ENCODE measurements at regions not wholly inside any gene's neighbourhood (a gene's known extent, or its start where the extent isn't known, plus 50 kb on each side); places are given as distances from the start of the nearest gene placed in this dataset.
"Not testable (repeated sequence)": the region's sequence is repeated elsewhere in the genome, so short reads cannot be mapped to it uniquely, and the experiment has no call there.

DNA sequence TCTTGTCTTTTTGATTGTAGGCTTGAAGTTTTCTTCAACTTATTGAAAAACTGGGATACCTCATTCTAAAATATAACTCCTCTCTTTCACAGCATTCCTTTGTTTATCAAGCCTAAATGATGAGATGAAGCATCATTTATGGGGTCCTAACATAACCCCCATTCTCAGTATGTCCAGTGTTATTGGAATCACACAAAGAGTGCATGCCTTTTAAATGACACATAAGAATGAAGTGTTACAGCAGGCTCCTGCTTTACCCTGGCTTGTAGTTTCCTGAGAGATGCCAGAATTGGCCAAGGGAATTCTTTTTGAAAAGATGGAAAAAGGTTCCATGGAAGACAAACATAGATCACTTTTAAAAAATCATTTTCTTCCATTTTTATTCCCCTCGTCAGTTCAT, 502.4 kb downstream of the BCKDHB start:
- Histone ChIP-seq H3K9ac (ENCODE audit: low read length) (no peak overlapping the region), H3K4me3 (ENCODE audit: low read length) (no peak overlapping the region), H3K27ac (ENCODE audit: low read length) (no peak overlapping the region)

DNA sequence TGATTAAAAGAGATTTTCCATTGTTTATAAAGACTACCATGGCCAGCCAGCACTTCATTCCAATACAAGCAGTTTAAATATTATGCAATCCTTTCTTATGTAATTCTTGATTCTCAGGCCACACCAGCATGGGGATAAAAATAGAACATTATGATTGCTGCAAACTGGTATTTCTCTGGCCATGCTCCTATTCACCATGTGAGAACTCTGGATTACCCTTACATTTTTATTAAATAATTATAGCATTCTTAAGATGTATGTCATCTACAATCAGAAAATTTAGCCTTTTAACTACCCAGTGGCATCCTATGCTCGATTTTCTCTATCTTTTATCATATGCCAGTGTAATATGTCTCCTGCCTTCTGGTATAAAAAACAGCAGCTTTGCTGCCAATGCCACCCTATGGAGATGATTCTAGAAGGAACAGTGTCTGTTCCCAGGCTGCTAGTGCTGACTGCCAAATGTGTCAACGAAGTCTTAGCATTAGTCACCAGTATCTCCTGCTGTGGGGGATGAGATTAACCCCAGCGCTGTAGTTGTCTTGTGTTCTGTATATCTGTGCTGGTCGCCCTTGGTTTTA, 501.4 kb downstream of the BCKDHB start:
- H3K9ac ChIP-seq (ENCODE audit: low read length): no peak overlapping the region
- H3K27me3 ChIP-seq (ENCODE audit: control insufficient read depth, insufficient read depth, low read length): no peaks in the 10 kb centered on the region
- H3K27ac ChIP-seq (ENCODE audit: low read length): no peak overlapping the region
- no peak overlapping the region for H3K4me3 ChIP-seq (ENCODE audit: low read length)
- H3K4me1 ChIP-seq (ENCODE audit: control insufficient read depth, low read depth, low read length): no peaks in the 10 kb centered on the region
- H3K36me3 ChIP-seq (ENCODE audit: control insufficient read depth, low read depth, low read length): no peaks in the 10 kb centered on the region
- no peaks in the 10 kb centered on the region for H3K9me3 ChIP-seq (ENCODE audit: control insufficient read depth, low read depth, low read length)

More for the DNA sequence above, 502.4 kb downstream of the BCKDHB start:
- H3K9me3 ChIP-seq (ENCODE audit: control insufficient read depth, low read depth, low read length): no peaks in the 10 kb centered on the region
- no peaks in the 10 kb centered on the region for H3K27me3 ChIP-seq (ENCODE audit: control insufficient read depth, insufficient read depth, low read length)
- no peaks in the 10 kb centered on the region for H3K36me3 ChIP-seq (ENCODE audit: control insufficient read depth, low read depth, low read length)
- H3K4me1 ChIP-seq (ENCODE audit: control insufficient read depth, low read depth, low read length): no peaks in the 10 kb centered on the region

DNA sequence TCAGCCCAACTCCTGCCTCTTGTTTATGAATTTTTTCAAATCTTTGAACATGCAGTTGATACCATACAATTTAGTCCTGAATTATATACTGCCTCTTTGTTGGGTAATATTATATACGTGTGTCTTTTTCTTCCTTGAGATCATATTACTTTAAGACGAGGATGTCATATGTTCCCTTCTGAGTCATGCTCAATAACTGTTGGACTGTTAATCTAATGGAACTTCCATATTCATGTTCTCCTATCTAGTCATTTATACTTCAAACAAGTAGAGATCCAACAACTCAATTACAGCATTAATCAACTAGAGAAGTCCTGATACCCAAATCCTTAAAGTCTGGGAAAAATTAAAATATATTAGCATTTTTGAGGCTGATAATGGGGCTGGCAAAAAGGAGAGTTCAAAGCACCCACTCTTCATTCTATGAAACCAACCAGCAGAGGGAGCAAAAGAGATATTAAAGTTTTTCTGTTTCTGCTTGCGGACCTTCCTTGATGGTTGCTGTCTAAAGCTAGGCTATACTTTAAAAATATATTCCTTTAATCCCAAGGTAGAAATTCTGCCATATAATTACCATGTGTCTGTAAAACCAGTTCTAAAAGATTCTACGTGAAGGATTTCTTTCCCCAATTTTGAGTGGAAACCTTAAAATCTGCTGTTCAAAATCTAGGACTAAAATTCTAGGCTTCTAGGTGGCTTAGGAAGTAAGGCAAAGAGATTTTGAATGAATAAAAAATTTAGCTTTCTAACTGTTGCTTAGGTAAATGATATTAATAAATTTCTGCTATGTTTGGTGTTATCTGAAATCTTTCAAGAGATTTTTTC, 498.9 kb downstream of the BCKDHB start:
- Histone ChIP-seq H3K36me3 (ENCODE audit: control insufficient read depth, low read depth, low read length) (no peaks in the 10 kb centered on the region), H3K4me1 (ENCODE audit: control insufficient read depth, low read depth, low read length) (no peaks in the 10 kb centered on the region), H3K9ac (ENCODE audit: low read length) (no peak overlapping the region), H3K4me3 (ENCODE audit: low read length) (no peak overlapping the region), H3K9me3 (ENCODE audit: control insufficient read depth, low read depth, low read length) (no peaks in the 10 kb centered on the region), H3K27ac (ENCODE audit: low read length) (no peak overlapping the region), H3K27me3 (ENCODE audit: control insufficient read depth, insufficient read depth, low read length) (no peaks in the 10 kb centered on the region)

DNA sequence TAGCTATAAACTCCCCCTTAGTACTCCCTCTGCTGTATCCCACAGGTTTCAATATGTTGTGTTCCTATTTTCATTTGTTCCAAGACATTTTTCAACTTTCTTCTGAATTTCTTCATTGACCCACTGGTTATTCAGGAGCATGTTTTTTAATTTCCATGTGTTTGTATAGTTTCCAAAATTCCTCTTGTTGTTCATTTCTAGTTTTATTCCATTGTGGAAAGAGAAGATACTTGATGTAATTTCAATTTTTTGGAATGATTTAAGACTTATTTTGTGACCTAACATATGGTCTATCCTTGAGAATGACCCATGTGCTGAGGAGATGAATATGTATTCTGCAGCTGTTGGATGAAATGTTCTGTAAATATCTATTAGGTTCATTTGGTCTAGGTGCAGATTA, 497.2 kb downstream of the BCKDHB start:
- Histone ChIP-seq H3K36me3 (ENCODE audit: control insufficient read depth, low read depth, low read length) (no peaks in the 10 kb centered on the region), H3K27ac (ENCODE audit: low read length) (no peak overlapping the region), H3K27me3 (ENCODE audit: control insufficient read depth, insufficient read depth, low read length) (no peaks in the 10 kb centered on the region), H3K4me1 (ENCODE audit: control insufficient read depth, low read depth, low read length) (no peaks in the 10 kb centered on the region), H3K9ac (ENCODE audit: low read length) (no peak overlapping the region), H3K9me3 (ENCODE audit: control insufficient read depth, low read depth, low read length) (no peaks in the 10 kb centered on the region), H3K4me3 (ENCODE audit: low read length) (no peak overlapping the region)

DNA sequence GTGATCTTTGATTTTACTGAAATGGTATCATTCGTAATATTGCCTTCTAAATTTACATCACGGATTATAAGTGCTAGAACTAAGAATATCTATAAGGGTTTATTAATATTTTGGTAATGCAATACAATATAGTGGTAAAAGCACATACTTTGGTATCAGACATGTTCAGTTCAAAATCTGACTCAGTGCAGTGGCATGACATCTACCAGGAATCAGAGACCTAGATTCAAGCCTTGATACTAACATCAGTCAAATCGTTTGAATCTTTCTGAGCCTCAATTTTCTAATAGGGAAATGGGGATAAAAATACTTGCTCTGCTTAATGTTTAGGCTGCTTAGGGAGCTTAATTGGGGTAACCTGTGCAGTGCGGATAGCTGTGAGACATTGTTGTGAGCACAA, 488.0 kb downstream of the BCKDHB start:
- no peak overlapping the region for H3K4me3 ChIP-seq (ENCODE audit: low read length)
- H3K27me3 ChIP-seq (ENCODE audit: control insufficient read depth, insufficient read depth, low read length): no peaks in the 10 kb centered on the region
- H3K27ac ChIP-seq (ENCODE audit: low read length): no peak overlapping the region
- no peaks in the 10 kb centered on the region for H3K4me1 ChIP-seq (ENCODE audit: control insufficient read depth, low read depth, low read length)
- no peaks in the 10 kb centered on the region for H3K9me3 ChIP-seq (ENCODE audit: control insufficient read depth, low read depth, low read length)
- no peaks in the 10 kb centered on the region for H3K36me3 ChIP-seq (ENCODE audit: control insufficient read depth, low read depth, low read length)
- H3K9ac ChIP-seq (ENCODE audit: low read length): no peak overlapping the region

DNA sequence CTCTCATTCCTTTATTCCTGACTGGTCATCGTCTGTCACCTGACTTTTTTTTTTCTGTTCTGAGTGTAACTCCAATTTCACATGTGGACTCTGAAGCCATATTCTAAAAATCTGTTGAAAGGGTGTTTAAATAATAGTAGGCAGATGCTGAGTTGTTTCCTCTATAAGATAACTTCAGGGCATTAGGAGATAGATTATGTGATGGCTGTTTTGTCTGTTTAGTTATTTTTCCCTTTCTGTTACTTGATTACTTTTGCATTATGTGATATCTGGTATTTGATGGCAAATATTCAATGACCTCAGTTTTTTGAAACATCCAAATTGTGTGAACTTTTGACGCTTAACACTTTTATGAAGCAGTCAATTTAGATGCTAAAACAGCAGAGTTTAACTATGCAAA, 486.0 kb downstream of the BCKDHB start:
- no peaks in the 10 kb centered on the region for H3K9me3 ChIP-seq (ENCODE audit: control insufficient read depth, low read depth, low read length)
- H3K36me3 ChIP-seq (ENCODE audit: control insufficient read depth, low read depth, low read length): no peaks in the 10 kb centered on the region
- H3K4me3 ChIP-seq (ENCODE audit: low read length): no peak overlapping the region
- no peak overlapping the region for H3K27ac ChIP-seq (ENCODE audit: low read length)
- no peaks in the 10 kb centered on the region for H3K4me1 ChIP-seq (ENCODE audit: control insufficient read depth, low read depth, low read length)
- H3K27me3 ChIP-seq (ENCODE audit: control insufficient read depth, insufficient read depth, low read length): no peaks in the 10 kb centered on the region
- no peak overlapping the region for H3K9ac ChIP-seq (ENCODE audit: low read length)

DNA sequence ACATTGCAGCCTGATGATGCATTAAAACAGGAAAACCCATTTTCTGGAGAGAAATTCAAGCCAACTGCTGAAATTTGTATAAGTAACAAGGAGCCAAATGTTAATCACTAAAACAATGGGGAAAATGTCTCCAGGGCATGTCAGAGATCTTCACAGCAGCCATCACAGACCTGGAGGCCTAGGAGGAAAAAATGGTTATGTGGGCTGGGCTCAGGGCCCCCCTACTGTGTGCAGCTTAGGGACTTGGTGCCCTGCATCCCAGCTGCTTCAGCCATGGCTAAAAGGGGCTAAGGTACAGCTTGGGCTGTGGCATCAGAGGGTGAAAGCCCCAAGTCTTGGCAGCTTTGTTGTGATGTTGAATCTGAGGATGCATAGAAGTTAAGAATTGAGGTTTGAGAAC, 479.8 kb downstream of the BCKDHB start:
- H3K4me3 ChIP-seq (ENCODE audit: low read length): no peak overlapping the region
- H3K9me3 ChIP-seq (ENCODE audit: control insufficient read depth, low read depth, low read length): peaks cover 12% of the 10 kb centered on the region
- H3K9ac ChIP-seq (ENCODE audit: low read length): no peak overlapping the region
- H3K4me1 ChIP-seq (ENCODE audit: control insufficient read depth, low read depth, low read length): no peaks in the 10 kb centered on the region
- H3K36me3 ChIP-seq (ENCODE audit: control insufficient read depth, low read depth, low read length): no peaks in the 10 kb centered on the region
- no peaks in the 10 kb centered on the region for H3K27me3 ChIP-seq (ENCODE audit: control insufficient read depth, insufficient read depth, low read length)
- no peak overlapping the region for H3K27ac ChIP-seq (ENCODE audit: low read length)

DNA sequence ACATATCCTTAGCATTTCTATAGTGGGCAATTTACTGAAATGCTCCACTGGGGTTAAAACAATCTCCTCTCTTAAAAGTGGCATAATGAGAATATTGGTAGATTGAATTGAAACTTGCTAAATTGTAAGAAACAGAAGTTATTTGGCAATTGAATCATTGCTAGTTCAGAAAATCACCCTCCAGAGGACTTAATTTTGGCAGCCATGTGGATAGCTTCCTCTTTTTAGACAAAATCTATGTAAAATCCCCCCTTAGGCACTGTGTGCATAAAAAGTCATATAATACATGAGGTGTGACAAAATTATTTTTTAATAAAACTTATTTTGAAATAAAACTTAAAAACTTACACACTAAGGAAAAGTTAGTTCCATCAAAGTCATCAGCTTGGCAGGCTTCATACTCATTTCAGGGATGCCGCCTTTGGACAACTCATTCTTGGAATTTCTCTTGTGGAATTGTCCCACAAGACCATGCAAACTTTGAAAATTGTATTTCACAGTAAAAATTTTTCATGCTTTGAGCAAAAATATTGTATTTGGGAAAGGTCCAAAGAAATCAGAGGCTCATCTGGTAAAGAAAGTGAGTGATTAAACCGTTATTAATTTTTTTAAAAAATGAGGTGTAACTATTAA, 473.0 kb downstream of the BCKDHB start:
- H3K4me3 ChIP-seq (ENCODE audit: low read length): no peak overlapping the region
- no peak overlapping the region for H3K27ac ChIP-seq (ENCODE audit: low read length)
- no peaks in the 10 kb centered on the region for H3K27me3 ChIP-seq (ENCODE audit: control insufficient read depth, insufficient read depth, low read length)

DNA sequence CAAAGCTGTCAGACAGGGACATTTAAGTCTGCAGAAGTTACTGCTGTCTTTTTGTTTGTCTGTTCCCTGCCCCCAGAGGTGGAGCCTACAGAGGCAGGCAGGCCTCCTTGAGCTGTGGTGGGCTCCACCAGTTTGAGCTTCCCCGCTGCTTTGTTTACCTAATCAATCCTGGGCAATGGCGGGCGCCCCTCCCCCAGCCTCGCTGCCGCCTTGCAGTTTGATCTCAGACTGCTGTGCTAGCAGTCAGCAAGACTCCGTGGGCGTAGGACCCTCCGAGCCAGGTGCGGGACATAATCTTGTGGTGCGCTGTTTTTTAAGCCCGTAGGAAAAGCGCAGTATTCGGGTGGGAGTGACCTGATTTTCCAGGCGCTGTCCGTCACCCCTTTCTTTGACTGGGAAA, 466.8 kb downstream of the BCKDHB start:
- not testable (repeated sequence) for H3K36me3 ChIP-seq (ENCODE audit: control insufficient read depth, low read depth, low read length); H3K27me3 ChIP-seq (ENCODE audit: control insufficient read depth, insufficient read depth, low read length); H3K4me3 ChIP-seq (ENCODE audit: low read length); H3K9ac ChIP-seq (ENCODE audit: low read length); H3K4me1 ChIP-seq (ENCODE audit: control insufficient read depth, low read depth, low read length); H3K9me3 ChIP-seq (ENCODE audit: control insufficient read depth, low read depth, low read length); H3K27ac ChIP-seq (ENCODE audit: low read length)

More for the DNA sequence above, 473.0 kb downstream of the BCKDHB start:
- Histone ChIP-seq H3K9me3 (ENCODE audit: control insufficient read depth, low read depth, low read length) (no peaks in the 10 kb centered on the region), H3K36me3 (ENCODE audit: control insufficient read depth, low read depth, low read length) (no peaks in the 10 kb centered on the region), H3K9ac (ENCODE audit: low read length) (no peak overlapping the region), H3K4me1 (ENCODE audit: control insufficient read depth, low read depth, low read length) (no peaks in the 10 kb centered on the region)

DNA sequence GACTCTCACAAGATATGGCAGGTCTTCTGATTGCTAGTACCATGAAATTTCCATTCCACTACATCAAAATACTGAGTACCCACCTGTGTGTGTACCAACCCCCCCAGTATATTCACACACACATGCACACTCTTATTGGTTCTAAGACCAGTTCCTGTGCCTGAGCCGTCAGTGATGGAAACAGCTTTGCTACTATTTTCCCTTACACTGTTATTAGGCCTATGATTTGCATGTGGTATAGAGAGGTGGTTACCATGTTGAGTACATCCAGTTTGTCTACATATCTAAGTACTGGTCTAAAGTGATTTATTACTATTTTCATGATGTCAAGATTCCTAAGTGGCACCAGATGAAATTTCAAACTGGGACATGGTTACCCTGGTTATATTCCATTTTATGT, 459.9 kb downstream of the BCKDHB start:
- Histone ChIP-seq H3K27ac (ENCODE audit: low read length) (no peak overlapping the region), H3K4me3 (ENCODE audit: low read length) (no peak overlapping the region), H3K9ac (ENCODE audit: low read length) (no peak overlapping the region), H3K36me3 (ENCODE audit: control insufficient read depth, low read depth, low read length) (no peaks in the 10 kb centered on the region), H3K27me3 (ENCODE audit: control insufficient read depth, insufficient read depth, low read length) (no peaks in the 10 kb centered on the region), H3K4me1 (ENCODE audit: control insufficient read depth, low read depth, low read length) (no peaks in the 10 kb centered on the region), H3K9me3 (ENCODE audit: control insufficient read depth, low read depth, low read length) (no peaks in the 10 kb centered on the region)

DNA sequence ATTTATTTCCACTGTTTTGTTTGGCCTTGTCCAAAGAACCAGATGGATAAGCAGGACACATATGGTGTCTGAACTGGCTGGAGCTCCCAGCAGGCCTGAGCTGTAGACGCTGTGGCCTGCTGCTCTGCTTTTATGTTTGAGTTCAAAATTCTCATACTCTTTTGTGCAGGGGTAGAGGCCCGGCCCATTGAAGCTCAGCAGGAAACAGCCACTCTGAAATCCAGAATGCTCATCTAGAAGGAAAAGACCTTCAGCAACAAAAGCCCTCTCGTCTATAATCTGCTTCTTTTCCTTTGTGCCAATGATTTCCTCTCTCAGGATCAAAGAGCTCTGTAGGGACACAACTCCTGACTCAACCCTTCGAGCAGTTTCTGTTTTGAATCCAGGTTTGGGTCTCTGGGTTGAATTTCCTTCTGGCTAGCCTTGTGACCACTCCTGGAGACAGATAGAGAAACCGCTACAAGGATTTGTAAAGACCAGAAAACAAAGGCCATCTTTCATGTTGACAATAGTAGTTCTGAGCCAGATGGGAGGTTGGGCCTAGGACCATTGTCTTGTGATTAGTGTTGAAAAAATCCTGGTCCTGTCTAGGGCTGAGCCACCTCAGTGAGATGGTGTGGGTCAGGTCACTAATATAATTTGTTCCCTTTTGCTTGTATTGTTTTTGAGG, 446.7 kb downstream of the BCKDHB start:
- no peaks in the 10 kb centered on the region for H3K27me3 ChIP-seq (ENCODE audit: control insufficient read depth, insufficient read depth, low read length)
- H3K9me3 ChIP-seq (ENCODE audit: control insufficient read depth, low read depth, low read length): peaks cover 3% of the 10 kb centered on the region
- H3K9ac ChIP-seq (ENCODE audit: low read length): no peak overlapping the region
- H3K4me3 ChIP-seq (ENCODE audit: low read length): no peak overlapping the region
- no peaks in the 10 kb centered on the region for H3K36me3 ChIP-seq (ENCODE audit: control insufficient read depth, low read depth, low read length)
- H3K4me1 ChIP-seq (ENCODE audit: control insufficient read depth, low read depth, low read length): no peaks in the 10 kb centered on the region
- H3K27ac ChIP-seq (ENCODE audit: low read length): no peak overlapping the region

Measured in iPS-18a (cell line).